Activated CD8-positive, alpha-beta memory T cell treated with anti-CD3 and anti-CD28 coated beads, Interleukin-2, amount 50 U/mL, for 4 hours (primary cell): ENCODE measurements at regions not wholly inside any gene's neighbourhood (a gene's known extent, or its start where the extent isn't known, plus 50 kb on each side); places are given as distances from the start of the nearest gene placed in this dataset.
A peak's percentile ranks its signal among the peaks of the same experiment; 100 is the strongest.
"Not testable (repeated sequence)": the region's sequence is repeated elsewhere in the genome, so short reads cannot be mapped to it uniquely, and the experiment has no call there.

ENCODE experiments used
- DNase-seq: peaks from one replicate; pipeline ENCODE4 v3.0.0-alpha.2; 2020

- no peak for DNase-seq
Measured at GRCh38 chr1:89436856-89437255, 73.0 kb downstream of the GBP6 start.

DNA sequence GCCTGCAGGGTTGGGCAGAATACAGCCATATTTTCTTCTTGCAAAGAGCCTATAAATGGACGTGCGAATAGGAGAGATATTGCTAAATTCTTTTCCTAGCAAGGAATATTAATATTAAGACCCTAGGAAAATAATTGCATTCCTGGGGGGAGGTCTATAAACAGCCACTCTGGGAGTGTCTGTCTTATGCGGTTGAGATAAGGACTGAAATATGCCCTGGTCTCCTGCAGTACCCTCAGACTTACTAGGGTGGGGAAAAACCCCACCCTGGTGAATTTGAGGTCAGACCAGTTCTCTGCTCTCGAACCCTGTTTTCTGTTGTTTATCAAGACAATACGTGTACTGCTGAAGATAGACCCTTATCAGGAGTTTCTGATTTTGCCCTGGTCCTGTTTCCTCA, 74.4 kb downstream of the GBP6 start:
- DNase-seq, result not testable (repeated sequence)

- no peak for DNase-seq
Measured at GRCh38 chr1:89440911-89441310, 77.1 kb downstream of the GBP6 start.

DNA sequence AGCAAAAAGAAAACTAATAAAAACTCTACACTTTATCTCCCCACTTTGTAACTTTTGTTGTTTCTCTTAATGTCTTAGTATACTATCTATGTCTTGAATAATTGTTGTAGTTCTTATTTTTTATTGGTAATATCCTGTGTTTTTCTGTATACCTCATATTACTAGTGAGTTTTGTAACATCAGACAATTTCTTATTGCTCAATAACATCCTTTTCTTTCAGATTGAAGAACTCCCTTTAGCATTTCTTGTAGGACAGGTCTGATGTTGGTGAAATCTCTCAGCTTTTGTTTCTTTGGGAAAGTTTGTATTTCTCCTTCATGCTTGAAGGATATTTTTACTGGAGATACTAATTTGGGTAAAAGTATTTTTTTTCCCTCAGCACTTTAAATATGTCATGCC, 79.8 kb upstream of the LRRC8B start:
- no peak for DNase-seq

DNA sequence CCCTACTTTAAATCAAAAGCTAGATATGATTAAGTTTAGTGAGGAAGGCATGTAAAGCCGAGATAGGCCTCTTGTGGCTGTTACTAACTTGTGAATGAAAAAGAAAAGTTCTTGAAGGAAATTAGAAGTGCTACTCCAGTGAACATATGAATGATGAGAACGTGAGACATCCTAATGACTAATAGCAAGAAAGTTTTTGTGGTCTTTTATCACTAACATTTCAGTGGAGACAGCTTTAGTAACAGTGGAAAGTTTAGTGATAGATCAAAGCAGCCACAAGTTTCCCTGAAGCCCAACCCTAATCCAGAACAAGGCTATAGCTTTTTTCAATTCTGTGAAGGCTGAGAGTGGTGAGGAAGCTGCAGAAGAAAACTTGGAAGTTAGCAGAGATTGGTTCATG, 73.6 kb upstream of the LRRC8B start:
- DNase-seq, result no peak

DNA sequence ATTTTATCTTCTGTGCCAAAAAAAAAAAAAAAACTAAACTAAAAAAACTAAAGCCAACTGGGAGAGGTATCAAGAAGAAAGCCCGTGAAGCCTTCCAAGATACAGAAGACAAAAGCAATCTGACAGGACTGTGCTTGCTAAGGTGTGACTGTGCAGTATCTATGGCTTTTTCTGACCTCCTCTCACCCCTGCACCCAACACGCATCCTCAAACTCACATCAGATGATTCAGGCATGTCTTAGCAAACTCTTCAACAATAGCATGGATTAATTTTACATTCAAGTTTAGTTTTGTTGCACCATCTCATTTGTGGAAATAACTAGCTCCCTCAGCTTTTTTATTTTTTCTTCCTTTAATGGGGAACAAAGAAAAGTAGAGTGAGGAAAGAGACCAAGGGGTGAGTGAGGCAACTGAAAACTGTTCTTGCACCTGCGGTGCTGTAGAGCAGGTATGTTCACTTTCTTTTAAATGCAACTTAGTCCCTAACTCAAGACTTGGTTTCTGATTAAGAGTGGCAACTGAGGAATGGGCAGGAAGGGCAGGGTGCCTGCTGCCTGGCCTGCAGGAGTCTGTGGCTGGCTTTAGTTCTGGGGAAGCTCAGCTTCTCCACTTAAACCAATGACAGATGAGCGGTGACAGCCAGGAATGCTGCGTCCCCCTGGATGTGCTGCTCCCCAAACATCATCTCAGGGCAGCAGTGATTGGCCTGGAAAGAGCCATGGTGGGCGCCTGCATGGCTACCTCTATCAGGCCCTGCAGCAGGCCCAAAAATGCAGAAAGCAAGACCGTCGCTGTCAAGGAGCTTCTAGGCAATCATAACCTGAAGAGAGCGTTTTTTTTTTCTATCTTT, 71.3 kb upstream of the LRRC8B start:
- no peak for DNase-seq

DNA sequence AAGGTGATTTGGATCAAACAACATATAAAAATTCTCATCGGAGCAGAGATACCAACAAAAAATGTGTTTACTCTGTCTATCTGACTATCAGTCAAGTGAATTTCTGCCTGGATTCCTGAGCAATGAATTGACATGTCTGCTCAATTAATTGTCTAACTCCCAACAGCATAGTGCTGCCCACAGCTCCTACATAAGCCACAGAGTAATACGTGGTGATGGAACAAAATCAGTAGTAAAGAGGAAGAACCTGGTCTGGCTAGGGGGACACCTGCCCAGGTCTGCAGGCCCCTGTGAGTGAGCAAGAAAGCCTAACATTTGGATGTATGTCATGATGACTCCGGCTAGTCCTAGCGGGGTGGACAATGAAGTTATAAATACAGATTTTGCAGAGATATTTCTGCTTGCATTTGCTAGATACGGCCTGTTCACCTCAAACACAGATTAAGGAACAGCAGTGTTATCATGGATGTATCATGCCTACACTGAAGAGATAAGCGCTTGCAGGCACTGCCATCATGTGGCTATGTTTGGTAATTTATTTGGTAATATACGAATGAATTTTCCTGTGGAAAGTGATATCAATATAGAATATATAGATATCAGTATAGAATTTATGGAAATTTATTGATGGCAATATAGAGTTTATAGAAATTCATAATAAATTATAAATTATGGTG, 69.6 kb upstream of the LRRC8B start:
- DNase-seq, result peak; percentile 59

DNA sequence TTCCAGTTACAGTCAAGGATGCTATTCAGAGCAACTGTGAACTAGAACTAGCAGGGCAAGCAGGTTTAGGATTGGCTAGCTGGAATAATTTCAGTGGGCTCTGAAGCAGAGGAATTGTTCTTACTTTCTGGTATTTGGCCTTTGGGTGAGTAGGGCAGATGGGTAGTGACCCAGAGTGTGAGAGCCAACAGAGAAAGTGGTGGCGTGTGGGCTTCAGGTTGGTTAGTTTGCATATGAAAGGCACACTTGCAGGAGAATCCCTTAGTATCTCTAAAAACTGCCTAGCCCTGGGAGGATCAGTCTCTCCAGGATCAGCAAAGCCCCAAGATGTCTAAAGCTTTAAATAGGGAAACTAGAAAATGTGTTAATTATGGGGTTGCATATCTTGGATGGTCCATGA, 67.6 kb upstream of the LRRC8B start:
- no peak for DNase-seq

DNA sequence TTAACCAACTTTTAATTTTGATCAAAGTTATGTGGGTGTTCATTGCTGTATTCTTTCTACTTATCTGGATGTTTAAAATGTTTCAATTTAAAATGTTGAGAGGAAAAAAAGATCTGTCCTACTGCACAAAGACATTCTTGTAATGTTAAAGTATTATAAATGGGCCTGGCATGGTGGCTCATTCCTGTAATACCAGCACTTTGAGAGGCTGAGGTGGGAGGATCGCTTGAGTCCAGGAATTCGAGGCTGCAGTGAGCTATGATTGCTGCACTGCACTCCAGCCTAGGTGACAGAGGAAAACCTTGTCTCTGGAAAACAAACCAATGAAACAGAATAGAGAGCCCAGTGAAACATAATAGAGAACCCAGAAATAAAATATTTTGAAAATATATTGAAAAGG, 65.5 kb upstream of the LRRC8B start:
- no peak for DNase-seq

- no peak for DNase-seq
Measured at GRCh38 chr1:89460325-89460724, 64.3 kb upstream of the LRRC8B start.

- no peak for DNase-seq
Measured at GRCh38 chr1:89462250-89462649, 62.4 kb upstream of the LRRC8B start.

DNA sequence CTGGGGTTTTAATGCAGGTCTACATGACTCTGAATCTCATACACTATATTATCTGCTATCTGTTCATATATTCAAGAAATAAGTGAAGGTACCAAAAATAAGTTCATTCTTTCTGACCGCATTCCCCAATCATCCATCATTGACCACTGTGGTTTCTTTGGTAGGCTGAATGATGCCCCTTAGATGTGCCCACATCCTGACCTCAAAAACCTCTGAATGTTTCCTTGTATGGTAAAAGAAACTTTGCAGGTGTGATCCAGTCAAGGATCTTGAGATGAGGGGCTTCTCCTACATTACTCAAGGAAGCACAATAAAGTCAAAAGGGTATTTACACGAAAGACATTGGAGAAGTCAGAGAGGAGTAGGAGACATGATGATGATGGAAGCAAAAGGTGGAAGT, 60.6 kb upstream of the LRRC8B start:
- no peak for DNase-seq

- DNase-seq, result no peak
Measured at GRCh38 chr1:89465201-89465600, 59.4 kb upstream of the LRRC8B start.

GRCh38 chr1:89466307-89466930, 58.2 kb upstream of the LRRC8B start:
- no peak for DNase-seq

- no peak for DNase-seq
Measured at GRCh38 chr1:89472253-89472652, 52.4 kb upstream of the LRRC8B start.

GRCh38 chr1:89472886-89473417, 51.7 kb upstream of the LRRC8B start:
- no peak for DNase-seq
